Calu3 (cell line): ENCODE measurements at regions not wholly inside any gene's neighbourhood (a gene's known extent, or its start where the extent isn't known, plus 50 kb on each side); places are given as distances from the start of the nearest gene placed in this dataset.
"Not testable (repeated sequence)": the region's sequence is repeated elsewhere in the genome, so short reads cannot be mapped to it uniquely, and the experiment has no call there.

Source experiments
- BruUV-seq: library from RNA; stranded (reverse); fragments of 400-500 nt; replicated peaks from 2 replicates; lab custom pipeline; 2021; lab: Mats Ljungman, UMichigan
- CTCF ChIA-PET: fragments of 300-600 bp; sonication (Branson Sonifier 250); formaldehyde crosslinking; loops from one replicate; lab custom pipeline; 2022; ENCODE audit warnings: antibody characterized with exemption; lab: Charles Lee
- DNase-seq: peaks from one replicate; pipeline ENCODE4 v3.0.0; 2022
- H3K27ac Mint-ChIP-seq: one replicate; pipeline ENCODE4 v1.8.0; 2022; ENCODE audit warnings: mixed read lengths; ENCODE audit not compliant: unreplicated experiment
- H3K27me3 Mint-ChIP-seq: one replicate; pipeline ENCODE4 v1.8.0; 2022; ENCODE audit warnings: mixed read lengths; ENCODE audit not compliant: unreplicated experiment
- H3K36me3 Mint-ChIP-seq: one replicate; pipeline ENCODE4 v1.8.0; 2022; ENCODE audit warnings: mild to moderate bottlenecking, moderate library complexity, mixed read lengths; ENCODE audit not compliant: insufficient read depth, unreplicated experiment
- H3K4me1 Mint-ChIP-seq: one replicate; pipeline ENCODE4 v1.8.0; 2022; ENCODE audit warnings: mild to moderate bottlenecking, low read depth, mixed read lengths; ENCODE audit not compliant: unreplicated experiment
- H3K4me3 Mint-ChIP-seq: one replicate; pipeline ENCODE4 v1.8.0; 2022; ENCODE audit warnings: mild to moderate bottlenecking, low read depth, moderate library complexity, mixed read lengths; ENCODE audit not compliant: unreplicated experiment
- H3K9me3 Mint-ChIP-seq: one replicate; pipeline ENCODE4 v1.8.0; 2022; ENCODE audit warnings: low read depth, mixed read lengths; ENCODE audit not compliant: unreplicated experiment
- CTCF ChIP-seq: fragments of 200-600 bp; IDR thresholded peaks from one replicate; pipeline ENCODE4 v1.8.0; 2022; ENCODE audit warnings: antibody characterized with exemption; ENCODE audit not compliant: unreplicated experiment
- intact Hi-C: fragments of 100-400 bp; cut with micrococcal nuclease; formaldehyde crosslinking; loops from one replicate; pipeline ENCODE4 v1.10.0; 2022; ENCODE audit not compliant: unreplicated experiment

GRCh38 chr5:17123010-17123409 is 94.4 kb upstream of the BASP1 start:
- Mint-ChIP-seq H3K4me1 (peaks cover 62% of the 10 kb centered on the region), H3K36me3 (peaks cover 11% of the 10 kb centered on the region), H3K27me3 (no peaks in the 10 kb centered on the region), H3K4me3 (no peak overlapping the region), H3K27ac (no peak overlapping the region), H3K9me3 (peaks cover 4% of the 10 kb centered on the region)
- intact Hi-C loops = no loop called here
- no peak for DNase-seq
- no peak for TF ChIP-seq CTCF
- no TSS peak for BruUV-seq
- CTCF ChIA-PET = no interaction called here

GRCh38 chr5:17123773-17124172 is 93.7 kb upstream of the BASP1 start:
- H3K27me3 Mint-ChIP-seq, H3K4me3 Mint-ChIP-seq, BruUV-seq, DNase-seq, H3K36me3 Mint-ChIP-seq, CTCF ChIA-PET, H3K27ac Mint-ChIP-seq, intact Hi-C loops, H3K9me3 Mint-ChIP-seq: not testable (repeated sequence)
- H3K4me1 Mint-ChIP-seq = peaks cover 58% of the 10 kb centered on the region

GRCh38 chr5:17127743-17128231 is 89.6 kb upstream of the BASP1 start:
- H3K27ac Mint-ChIP-seq = peak overlapping the region; percentile 89
- CTCF ChIA-PET = interaction anchor here (0.8 to 1.4 kb wide), 4 partner anchors 12 to 197 kb away, joined by 3 to 4 read pairs (median 3); no protein-coding TSS in a partner anchor
- intact Hi-C loops = no loop called here
- H3K9me3 Mint-ChIP-seq = peaks cover 2% of the 10 kb centered on the region
- H3K27me3 Mint-ChIP-seq = no peaks in the 10 kb centered on the region
- H3K36me3 Mint-ChIP-seq = peaks cover 5% of the 10 kb centered on the region
- TF ChIP-seq CTCF = no peak
- peak; percentile 38 for DNase-seq
- H3K4me3 Mint-ChIP-seq = no peak overlapping the region
- BruUV-seq = no TSS peak
- peaks cover 48% of the 10 kb centered on the region for H3K4me1 Mint-ChIP-seq

- H3K27ac Mint-ChIP-seq = no peak overlapping the region
- no peak for DNase-seq
- no peaks in the 10 kb centered on the region for H3K27me3 Mint-ChIP-seq
- intact Hi-C loops = no loop called here
- no TSS peak for BruUV-seq
- H3K4me1 Mint-ChIP-seq = peaks cover 45% of the 10 kb centered on the region
- H3K4me3 Mint-ChIP-seq = no peak overlapping the region
- peaks cover 2% of the 10 kb centered on the region for H3K9me3 Mint-ChIP-seq
- H3K36me3 Mint-ChIP-seq = peaks cover 5% of the 10 kb centered on the region
- TF ChIP-seq CTCF = no peak
- CTCF ChIA-PET = no interaction called here
These were observed 88.2 kb upstream of the BASP1 start for GRCh38 chr5:17129093-17129849.

- not testable (repeated sequence) for H3K27ac Mint-ChIP-seq, H3K4me3 Mint-ChIP-seq, BruUV-seq, H3K27me3 Mint-ChIP-seq, H3K36me3 Mint-ChIP-seq, DNase-seq, H3K9me3 Mint-ChIP-seq
- peaks cover 35% of the 10 kb centered on the region for H3K4me1 Mint-ChIP-seq
- CTCF ChIA-PET = interaction anchor here (0.6 kb wide), 1 partner anchor 21 kb away, joined by 3 read pairs; no protein-coding TSS in a partner anchor
- intact Hi-C loops = loop anchor here (5.0 kb wide), 1 partner anchor 138 kb away; no protein-coding TSS in a partner anchor
These were observed 87.1 kb upstream of the BASP1 start for GRCh38 chr5:17130302-17130701.
